ENCODE measurements at regions not wholly inside any gene's neighbourhood (a gene's known extent, or its start where the extent isn't known, plus 50 kb on each side); places are given as distances from the start of the nearest gene placed in this dataset.

- no peak for TF ChIP-seq CTCF (IDR thresholded peaks at IDR 0.05; ENCODE audit: insufficient read depth, low read depth, low read length, missing control alignments)
- H3K4me3 ChIP-seq (ENCODE audit: low read depth, low read length) = no peak overlapping the region
- DNase-seq (ENCODE audit: low read depth) = no peak
Observed at GRCh38 chr2:238658820-238659219, 189.1 kb upstream of the TWIST2 start.

GRCh38 chr2:238659231-238659630, 188.7 kb upstream of the TWIST2 start:
- no peak for DNase-seq (ENCODE audit: low read depth)
- TF ChIP-seq CTCF (IDR thresholded peaks at IDR 0.05; ENCODE audit: insufficient read depth, low read depth, low read length, missing control alignments) = no peak
- H3K4me3 ChIP-seq (ENCODE audit: low read depth, low read length) = no peak overlapping the region

GRCh38 chr2:238663586-238663985, 184.3 kb upstream of the TWIST2 start:
- no peak overlapping the region for H3K4me3 ChIP-seq (ENCODE audit: low read depth, low read length)
- no peak for DNase-seq (ENCODE audit: low read depth)
- no peak for TF ChIP-seq CTCF (IDR thresholded peaks at IDR 0.05; ENCODE audit: insufficient read depth, low read depth, low read length, missing control alignments)

- DNase-seq (ENCODE audit: low read depth) = no peak
- no peak overlapping the region for H3K4me3 ChIP-seq (ENCODE audit: low read depth, low read length)
- no peak for TF ChIP-seq CTCF (IDR thresholded peaks at IDR 0.05; ENCODE audit: insufficient read depth, low read depth, low read length, missing control alignments)
Observed at GRCh38 chr2:238665919-238666318, 182.0 kb upstream of the TWIST2 start.

- DNase-seq (ENCODE audit: low read depth) = no peak
- no peak overlapping the region for H3K4me3 ChIP-seq (ENCODE audit: low read depth, low read length)
- no peak for TF ChIP-seq CTCF (IDR thresholded peaks at IDR 0.05; ENCODE audit: insufficient read depth, low read depth, low read length, missing control alignments)
Observed at GRCh38 chr2:238666543-238666942, 181.3 kb upstream of the TWIST2 start.

- no peak overlapping the region for H3K4me3 ChIP-seq (ENCODE audit: low read depth, low read length)
- TF ChIP-seq CTCF (IDR thresholded peaks at IDR 0.05; ENCODE audit: insufficient read depth, low read depth, low read length, missing control alignments) = no peak
- DNase-seq (ENCODE audit: low read depth) = no peak
Observed at GRCh38 chr2:238667008-238667407, 180.9 kb upstream of the TWIST2 start.

GRCh38 chr2:238667639-238668038, 180.2 kb upstream of the TWIST2 start:
- no peak for DNase-seq (ENCODE audit: low read depth)
- H3K4me3 ChIP-seq (ENCODE audit: low read depth, low read length) = no peak overlapping the region
- no peak for TF ChIP-seq CTCF (IDR thresholded peaks at IDR 0.05; ENCODE audit: insufficient read depth, low read depth, low read length, missing control alignments)
